ENCODE measurements at regions not wholly inside any gene's neighbourhood (a gene's known extent, or its start where the extent isn't known, plus 50 kb on each side); places are given as distances from the start of the nearest gene placed in this dataset.

DNA sequence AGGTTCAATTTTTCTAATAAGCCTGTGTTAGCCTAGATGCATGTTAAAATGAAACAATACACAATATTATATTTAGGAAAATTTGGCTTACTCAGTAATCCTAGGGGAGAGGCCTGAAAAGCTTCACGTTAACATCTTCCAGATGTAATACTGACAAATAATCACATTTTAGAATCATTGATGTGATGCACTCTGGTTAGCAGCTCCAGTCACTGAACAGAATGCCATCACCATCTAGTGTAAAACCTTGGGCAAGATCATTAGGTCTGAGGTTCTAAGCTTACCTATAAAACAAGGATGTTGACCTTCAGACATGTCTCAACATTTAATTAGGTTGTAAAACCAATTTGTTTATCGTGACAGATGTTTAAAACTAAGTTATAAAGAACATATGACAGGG is 1704.8 kb downstream of the STIM2 start:
- Histone ChIP-seq H3K4me3 (no peak overlapping the region), H3K36me3 (no peaks in the 10 kb centered on the region), H3K4me1 (0 out of 20 replicates have a peak, but pooled peaks cover 0 to 5% (median 0%) of the 10 kb centered on the region in 10 experiments), H3K27me3 (no peaks in the 10 kb centered on the region), H3K9me3 (replicated peaks in 1 of 11) (peaks cover 23 to 32% (median 29%) of the 10 kb centered on the region in 11 experiments), H3K27ac (no peak overlapping the region), H4K20me1 (no peaks in the 10 kb centered on the region), H3K9ac (no peak overlapping the region), H3K4me2 (no peak overlapping the region)
- no peak for TF ChIP-seq Cebpa-rat (IDR thresholded peaks at IDR 0.05)

- Histone ChIP-seq H3K9ac (no peak overlapping the region), H3K9me3 (replicated peaks in 1 of 11) (peaks cover 3 to 11% (median 8%) of the 10 kb centered on the region in 11 experiments)
Observed at GRCh38 chr4:28600958-28601357, 1740.3 kb downstream of the STIM2 start.

GRCh38 chr4:28621591-28621990 is 1761.0 kb downstream of the STIM2 start:
- Histone ChIP-seq H3K9me3 (replicated peaks in 1 of 11) (no peaks in the 10 kb centered on the region), H3K27ac (no peak overlapping the region), H3K4me2 (no peak overlapping the region), H3K9ac (no peak overlapping the region), H4K20me1 (no peaks in the 10 kb centered on the region), H3K4me1 (no peaks in the 10 kb centered on the region), H3K4me3 (no peak overlapping the region), H3K27me3 (no peaks in the 10 kb centered on the region), H3K36me3 (no peaks in the 10 kb centered on the region)
- TF ChIP-seq Cebpa-rat (IDR thresholded peaks at IDR 0.05) = no peak

More at GRCh38 chr4:28600958-28601357, 1740.3 kb downstream of the STIM2 start:
- Histone ChIP-seq H3K36me3 (no peaks in the 10 kb centered on the region), H3K4me2 (peak overlapping the region in 1 of 11 experiments; percentile 4; a peak in 1 of 22 replicates), H4K20me1 (no peaks in the 10 kb centered on the region), H3K27me3 (no peaks in the 10 kb centered on the region), H3K4me1 (peaks cover 0 to 25% (median 0%) of the 10 kb centered on the region in 10 experiments; a peak in 4 of 20 replicates), H3K27ac (no peak overlapping the region), H3K4me3 (no peak overlapping the region)
- TF ChIP-seq Cebpa-rat (IDR thresholded peaks at IDR 0.05) = no peak

GRCh38 chr4:28636971-28637370 is 1776.3 kb downstream of the STIM2 start:
- Histone ChIP-seq H3K9me3 (replicated peaks in 1 of 11) (no peaks in the 10 kb centered on the region), H3K36me3 (no peaks in the 10 kb centered on the region), H3K27me3 (no peaks in the 10 kb centered on the region), H3K4me1 (no peaks in the 10 kb centered on the region), H3K9ac (no peak overlapping the region), H3K4me2 (no peak overlapping the region), H3K27ac (no peak overlapping the region), H4K20me1 (no peaks in the 10 kb centered on the region), H3K4me3 (no peak overlapping the region)
- no peak for TF ChIP-seq Cebpa-rat (IDR thresholded peaks at IDR 0.05)

GRCh38 chr4:28639747-28640146 is 1779.1 kb downstream of the STIM2 start:
- H3K27me3 ChIP-seq = no peaks in the 10 kb centered on the region
- H3K27ac ChIP-seq = no peak overlapping the region
- no peaks in the 10 kb centered on the region for H3K9me3 ChIP-seq (replicated peaks in 1 of 11)

GRCh38 chr4:28654618-28655017 is 1794.0 kb downstream of the STIM2 start:
- Histone ChIP-seq H3K27ac (no peak overlapping the region), H3K36me3 (no peaks in the 10 kb centered on the region), H4K20me1 (no peaks in the 10 kb centered on the region), H3K27me3 (no peaks in the 10 kb centered on the region), H3K4me1 (no peaks in the 10 kb centered on the region), H3K4me3 (no peak overlapping the region), H3K9me3 (replicated peaks in 1 of 11) (peaks cover 0 to 9% (median 0%) of the 10 kb centered on the region in 11 experiments; a peak in 2 of 22 replicates), H3K9ac (no peak overlapping the region), H3K4me2 (no peak overlapping the region)
- no peak for TF ChIP-seq Cebpa-rat (IDR thresholded peaks at IDR 0.05)

More at GRCh38 chr4:28639747-28640146, 1779.1 kb downstream of the STIM2 start:
- no peaks in the 10 kb centered on the region for H3K4me1 ChIP-seq
- H3K9ac ChIP-seq = no peak overlapping the region
- no peak overlapping the region for H3K4me2 ChIP-seq
- H3K4me3 ChIP-seq = no peak overlapping the region
- H3K36me3 ChIP-seq = no peaks in the 10 kb centered on the region
- TF ChIP-seq Cebpa-rat (IDR thresholded peaks at IDR 0.05) = no peak
- no peaks in the 10 kb centered on the region for H4K20me1 ChIP-seq

DNA sequence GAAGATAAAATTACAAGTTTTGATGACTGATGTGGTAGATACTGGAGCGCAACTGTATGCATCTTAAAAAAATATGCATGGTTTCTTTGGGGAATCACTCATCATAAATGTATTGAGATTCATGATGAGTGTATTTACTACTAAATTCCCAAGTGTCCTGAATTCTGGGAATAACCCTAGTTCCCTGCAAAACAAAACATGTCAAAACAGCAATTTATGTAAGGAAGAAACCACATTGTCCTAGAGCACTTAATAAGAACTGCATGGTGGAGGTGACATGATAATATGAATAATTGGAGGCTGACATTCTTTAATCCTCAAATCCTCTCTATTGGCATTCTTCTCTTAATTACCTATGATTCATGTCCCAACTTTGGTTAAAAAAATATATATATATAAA is 1804.7 kb downstream of the STIM2 start:
- no peaks in the 10 kb centered on the region for H3K36me3 ChIP-seq
- no peak overlapping the region for H3K27ac ChIP-seq
- no peak overlapping the region for H3K4me2 ChIP-seq
- no peaks in the 10 kb centered on the region for H3K27me3 ChIP-seq
- no peaks in the 10 kb centered on the region for H4K20me1 ChIP-seq
- H3K4me1 ChIP-seq = no peaks in the 10 kb centered on the region
- no peak overlapping the region for H3K9ac ChIP-seq
- H3K4me3 ChIP-seq = no peak overlapping the region
- no peaks in the 10 kb centered on the region for H3K9me3 ChIP-seq (replicated peaks in 1 of 11)
- no peak for TF ChIP-seq Cebpa-rat (IDR thresholded peaks at IDR 0.05)

- Histone ChIP-seq H3K4me1 (no peaks in the 10 kb centered on the region), H3K36me3 (no peaks in the 10 kb centered on the region), H3K27ac (no peak overlapping the region), H3K9me3 (replicated peaks in 1 of 11) (no peaks in the 10 kb centered on the region), H3K27me3 (no peaks in the 10 kb centered on the region), H3K4me2 (no peak overlapping the region), H4K20me1 (no peaks in the 10 kb centered on the region), H3K9ac (no peak overlapping the region), H3K4me3 (no peak overlapping the region)
- TF ChIP-seq Cebpa-rat (IDR thresholded peaks at IDR 0.05) = no peak
Observed at GRCh38 chr4:28675582-28675981, 1814.9 kb downstream of the STIM2 start.

- no peaks in the 10 kb centered on the region for H3K27me3 ChIP-seq
- H3K4me1 ChIP-seq = no peaks in the 10 kb centered on the region
- no peak overlapping the region for H3K27ac ChIP-seq
- H3K4me2 ChIP-seq = no peak overlapping the region
- H3K9ac ChIP-seq = no peak overlapping the region
- no peak for TF ChIP-seq Cebpa-rat (IDR thresholded peaks at IDR 0.05)
- H3K36me3 ChIP-seq = no peaks in the 10 kb centered on the region
- H3K4me3 ChIP-seq = no peak overlapping the region
- H3K9me3 ChIP-seq (replicated peaks in 1 of 11) = no peaks in the 10 kb centered on the region
- H4K20me1 ChIP-seq = no peaks in the 10 kb centered on the region
Observed at GRCh38 chr4:28677808-28678207, 1817.2 kb downstream of the STIM2 start.

- H3K9ac ChIP-seq = no peak overlapping the region
- no peaks in the 10 kb centered on the region for H3K36me3 ChIP-seq
- H3K4me3 ChIP-seq = no peak overlapping the region
- H3K27ac ChIP-seq = no peak overlapping the region
- no peaks in the 10 kb centered on the region for H3K9me3 ChIP-seq (replicated peaks in 1 of 11)
- H3K4me1 ChIP-seq = no peaks in the 10 kb centered on the region
- no peak overlapping the region for H3K4me2 ChIP-seq
- H3K27me3 ChIP-seq = no peaks in the 10 kb centered on the region
- H4K20me1 ChIP-seq = no peaks in the 10 kb centered on the region
- no peak for TF ChIP-seq Cebpa-rat (IDR thresholded peaks at IDR 0.05)
Observed at GRCh38 chr4:28682847-28683246, 1822.2 kb downstream of the STIM2 start.

All from BLaER1 treated with 17β-estradiol and CSF1 and Interleukin-3, amounts not matched to agents 10 nM and 100 nM (cell line).